Kidney (tissue), 13 donors: ENCODE measurements at regions not wholly inside any gene's neighbourhood (a gene's known extent, or its start where the extent isn't known, plus 50 kb on each side); places are given as distances from the start of the nearest gene placed in this dataset.

Experiments
- DNase-seq, 5 donors: peaks; one replicate each; pipeline ENCODE4 v3.0.0-alpha.2; 2013 to 2020
- FAIRE-seq: peaks from 2 replicates; lab custom pipeline; 2012; peaks lifted over from hg19 to GRCh38; lab: Jason Lieb, UNC
- H3K27ac ChIP-seq, 2 donors: one replicate each; pipeline ENCODE4 v1.7.0; 2013; ENCODE audit warnings: low read depth in 2 of 2, low read length in 2 of 2, inconsistent platforms in 1 of 2
- H3K27me3 ChIP-seq: one replicate; pipeline ENCODE4 v1.7.1; 2013; ENCODE audit warnings: low read length, inconsistent platforms; ENCODE audit not compliant: control insufficient read depth, insufficient read depth
- H3K36me3 ChIP-seq, 3 donors: one replicate each; pipeline versions ENCODE4 v1.7.0 to v1.7.1; 2013; ENCODE audit warnings: low read length in 3 of 3, control low read depth in 1 of 3, inconsistent platforms in 1 of 3; ENCODE audit not compliant: insufficient read depth in 3 of 3, control insufficient read depth in 2 of 3
- H3K4me1 ChIP-seq, 3 donors: one replicate each; pipeline versions ENCODE4 v1.7.0 to v1.7.1; 2013; ENCODE audit warnings: low read length in 3 of 3, inconsistent platforms in 1 of 3, low read depth in 1 of 3; ENCODE audit not compliant: control insufficient read depth in 2 of 3, insufficient read depth in 2 of 3
- H3K4me3 ChIP-seq, 3 donors: one replicate each; pipeline versions ENCODE4 v1.7.0 to v1.8.1; 2013; ENCODE audit warnings: low read length in 3 of 3, control low read depth in 1 of 3, inconsistent platforms in 1 of 3
- H3K9ac ChIP-seq, 3 donors: one replicate each; pipeline versions ENCODE4 v1.7.0 to v1.7.1; 2013; ENCODE audit warnings: low read length in 3 of 3, control low read depth in 1 of 3, inconsistent platforms in 1 of 3
- H3K9me3 ChIP-seq, 3 donors: one replicate each; pipeline versions ENCODE4 v1.7.0 to v1.7.1; 2013; ENCODE audit warnings: low read length in 3 of 3, control low read depth in 1 of 3, inconsistent platforms in 1 of 3; ENCODE audit not compliant: control insufficient read depth in 2 of 3, insufficient read depth in 1 of 3
- CTCF ChIP-seq: IDR thresholded peaks from 3 replicates; pipeline ENCODE4 v1.5.1; 2012; ENCODE audit warnings: mild to moderate bottlenecking, moderate library complexity, borderline replicate concordance; ENCODE audit not compliant: insufficient read depth; ENCODE audit errors: extremely low read depth
- intact Hi-C: fragments of 100-400 bp; cut with DNase I; formaldehyde crosslinking; loops from one replicate; pipeline ENCODE4 v1.11.1; 2022
- donor health status: control.
- donor health status: control.
- donor health status: control.
- donor health status: control.
- donor health status: control.
- donor health status: DM: yes; HTN: yes; CAD: no.
- donor health status: Normal renal cell carcinoma (clear cell type).

GRCh38 chr6:14969126-14969525 lies 276.7 kb upstream of the JARID2 start:
- FAIRE-seq (no peak), DNase-seq (no peak)
- no peak overlapping the region for H3K27ac ChIP-seq
- intact Hi-C loops, result no loop called here
- H3K4me1 ChIP-seq, result no peaks in the 10 kb centered on the region
- no peak for TF ChIP-seq CTCF
- no peaks in the 10 kb centered on the region for H3K36me3 ChIP-seq
- no peak overlapping the region for H3K9ac ChIP-seq
- H3K4me3 ChIP-seq, result no peak overlapping the region
- H3K9me3 ChIP-seq, result no peaks in the 10 kb centered on the region
- no peaks in the 10 kb centered on the region for H3K27me3 ChIP-seq

- no peak overlapping the region for H3K9ac ChIP-seq
- H3K36me3 ChIP-seq, result no peaks in the 10 kb centered on the region
- no peak overlapping the region for H3K27ac ChIP-seq
- H3K4me3 ChIP-seq, result no peak overlapping the region
- FAIRE-seq (no peak), DNase-seq (no peak)
- H3K9me3 ChIP-seq, result no peaks in the 10 kb centered on the region
- intact Hi-C loops, result no loop called here
- no peaks in the 10 kb centered on the region for H3K4me1 ChIP-seq
- no peaks in the 10 kb centered on the region for H3K27me3 ChIP-seq
- no peak for TF ChIP-seq CTCF
Observed at GRCh38 chr6:14972379-14973067, 273.3 kb upstream of the JARID2 start.

GRCh38 chr6:14974372-14974771 lies 271.5 kb upstream of the JARID2 start:
- H3K36me3 ChIP-seq, result no peaks in the 10 kb centered on the region
- H3K27ac ChIP-seq, result no peak overlapping the region
- DNase-seq (no peak), FAIRE-seq (no peak)
- intact Hi-C loops, result no loop called here
- H3K4me3 ChIP-seq, result no peak overlapping the region
- no peaks in the 10 kb centered on the region for H3K27me3 ChIP-seq
- H3K9me3 ChIP-seq, result no peaks in the 10 kb centered on the region
- TF ChIP-seq CTCF, result no peak
- no peak overlapping the region for H3K9ac ChIP-seq
- no peaks in the 10 kb centered on the region for H3K4me1 ChIP-seq
